WERI-Rb-1 (cell line): ENCODE measurements at regions not wholly inside any gene's neighbourhood (a gene's known extent, or its start where the extent isn't known, plus 50 kb on each side); places are given as distances from the start of the nearest gene placed in this dataset.
A peak's percentile ranks its signal among the peaks of the same experiment; 100 is the strongest.

ENCODE experiments used
- DNase-seq: peaks from one replicate; pipeline ENCODE4 v3.0.0-alpha.2; 2020
- H3K27ac ChIP-seq: fragments of 250-450 bp; sonication (Bioruptor Pico); 2 replicates; pipeline ENCODE4 v1.5.1; 2020; ENCODE audit warnings: mild to moderate bottlenecking, moderate library complexity
- H3K27me3 ChIP-seq: fragments of 250-450 bp; sonication (Bioruptor Pico); 2 replicates; pipeline ENCODE4 v1.5.1; 2021; ENCODE audit warnings: mild to moderate bottlenecking, low read depth, moderate library complexity; ENCODE audit not compliant: insufficient read depth, severe bottlenecking
- H3K36me3 ChIP-seq: fragments of 250-450 bp; sonication (Bioruptor Pico); 2 replicates; pipeline ENCODE4 v1.5.1; 2020; ENCODE audit warnings: mild to moderate bottlenecking, moderate library complexity
- H3K4me3 ChIP-seq: 2 replicates; pipeline ENCODE4 v1.5.1; 2011; ENCODE audit warnings: low read depth, mild to moderate bottlenecking, control low read depth, low read length
- H3K9me3 ChIP-seq: fragments of 250-450 bp; sonication (Bioruptor Pico); 2 replicates; pipeline ENCODE4 v1.5.1; 2021; ENCODE audit warnings: mild to moderate bottlenecking, moderate library complexity; ENCODE audit not compliant: severe bottlenecking
- CTCF ChIP-seq: IDR thresholded peaks from 2 replicates; pipeline ENCODE4 v1.5.1; 2011; ENCODE audit warnings: low read depth, mild to moderate bottlenecking, control low read depth, inconsistent platforms, low read length

- no peak for DNase-seq
- H3K27ac ChIP-seq: no peak overlapping the region
- no peaks in the 10 kb centered on the region for H3K36me3 ChIP-seq
- H3K9me3 ChIP-seq: no peaks in the 10 kb centered on the region
- H3K27me3 ChIP-seq: no peaks in the 10 kb centered on the region
- no peak for TF ChIP-seq CTCF
- H3K4me3 ChIP-seq: no peak overlapping the region
Measured at GRCh38 chr17:71084838-71085237, 915.5 kb downstream of the KCNJ2 start.

GRCh38 chr17:71085238-71086033 is 916.1 kb downstream of the KCNJ2 start:
- Histone ChIP-seq H3K9me3 (peaks cover under 1% of the 10 kb centered on the region), H3K4me3 (no peak overlapping the region), H3K36me3 (no peaks in the 10 kb centered on the region), H3K27me3 (no peaks in the 10 kb centered on the region), H3K27ac (no peak overlapping the region)
- peak; percentile 76 for DNase-seq
- peak; percentile 74 for TF ChIP-seq CTCF

- no peak for TF ChIP-seq CTCF
- H3K36me3 ChIP-seq: no peaks in the 10 kb centered on the region
- no peak for DNase-seq
- no peak overlapping the region for H3K4me3 ChIP-seq
- H3K9me3 ChIP-seq: peaks cover 6% of the 10 kb centered on the region
- H3K27me3 ChIP-seq: no peaks in the 10 kb centered on the region
- no peak overlapping the region for H3K27ac ChIP-seq
Measured at GRCh38 chr17:71089431-71089830, 920.1 kb downstream of the KCNJ2 start.

- TF ChIP-seq CTCF: no peak
- no peak for DNase-seq
- H3K27me3 ChIP-seq: peaks cover 40% of the 10 kb centered on the region
- H3K9me3 ChIP-seq: no peaks in the 10 kb centered on the region
- H3K4me3 ChIP-seq: no peak overlapping the region
- no peaks in the 10 kb centered on the region for H3K36me3 ChIP-seq
- H3K27ac ChIP-seq: no peak overlapping the region
Measured at GRCh38 chr17:71098071-71098470, 928.7 kb downstream of the KCNJ2 start.

GRCh38 chr17:71099003-71099714 is 929.8 kb downstream of the KCNJ2 start:
- no peak for DNase-seq
- Histone ChIP-seq H3K36me3 (no peaks in the 10 kb centered on the region), H3K4me3 (no peak overlapping the region), H3K27me3 (peaks cover 43% of the 10 kb centered on the region), H3K9me3 (no peaks in the 10 kb centered on the region), H3K27ac (no peak overlapping the region)
- no peak for TF ChIP-seq CTCF
